Type B pancreatic cell (in vitro differentiated cells): ENCODE measurements at regions not wholly inside any gene's neighbourhood (a gene's known extent, or its start where the extent isn't known, plus 50 kb on each side); places are given as distances from the start of the nearest gene placed in this dataset.

ENCODE experiments used
- DNase-seq: peaks from one replicate; pipeline ENCODE4 v3.0.0; 2021; ENCODE audit warnings: mixed read lengths; ENCODE audit not compliant: unreplicated experiment; ENCODE audit errors: extremely low spot score
- H3K27ac Mint-ChIP-seq: 2 replicates; pipeline ENCODE4 v1.8.0; 2021; ENCODE audit warnings: mild to moderate bottlenecking, mixed read lengths
- H3K27me3 Mint-ChIP-seq: 2 replicates; pipeline ENCODE4 v1.8.0; 2021; ENCODE audit warnings: mixed read lengths
- H3K36me3 Mint-ChIP-seq: 2 replicates; pipeline ENCODE4 v1.8.0; 2021; ENCODE audit warnings: mixed read lengths
- H3K4me1 Mint-ChIP-seq: one replicate; pipeline ENCODE4 v1.8.0; 2021; ENCODE audit warnings: mixed read lengths; ENCODE audit not compliant: unreplicated experiment
- H3K4me3 Mint-ChIP-seq: 2 replicates; pipeline ENCODE4 v1.8.0; 2021; ENCODE audit warnings: mild to moderate bottlenecking, mixed read lengths
- H3K9me3 Mint-ChIP-seq: 2 replicates; pipeline ENCODE4 v1.8.0; 2021; ENCODE audit warnings: mixed read lengths
- TF ChIP-seq, protein P1 (sequence below): fragments of 200-600 bp; sonication (generic); conservative IDR thresholded peaks from 2 replicates; pipeline ENCODE4 v1.5.0; 2021; ENCODE audit warnings: antibody characterized with exemption, mild to moderate bottlenecking

DNA sequence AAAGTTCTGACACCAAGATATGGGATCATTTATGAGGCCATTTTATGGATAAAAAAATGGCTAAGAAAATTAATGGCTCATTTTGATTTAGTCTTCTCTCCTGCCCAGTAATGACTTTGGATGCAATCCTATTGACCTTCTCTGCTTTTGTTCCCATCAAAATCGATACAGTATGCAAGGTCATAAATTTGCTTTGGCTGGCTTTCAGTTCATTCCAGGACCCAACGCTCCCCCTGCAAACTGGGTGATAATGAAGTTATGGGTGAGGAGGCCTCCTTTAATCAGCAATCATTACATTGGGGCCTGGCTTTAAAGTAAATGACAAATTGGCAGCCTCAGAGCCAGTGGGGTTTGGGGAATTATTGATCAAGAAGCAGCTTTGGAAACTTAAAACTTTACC, 351.8 kb upstream of the GYPC start:
- TF ChIP-seq, protein P1, sequence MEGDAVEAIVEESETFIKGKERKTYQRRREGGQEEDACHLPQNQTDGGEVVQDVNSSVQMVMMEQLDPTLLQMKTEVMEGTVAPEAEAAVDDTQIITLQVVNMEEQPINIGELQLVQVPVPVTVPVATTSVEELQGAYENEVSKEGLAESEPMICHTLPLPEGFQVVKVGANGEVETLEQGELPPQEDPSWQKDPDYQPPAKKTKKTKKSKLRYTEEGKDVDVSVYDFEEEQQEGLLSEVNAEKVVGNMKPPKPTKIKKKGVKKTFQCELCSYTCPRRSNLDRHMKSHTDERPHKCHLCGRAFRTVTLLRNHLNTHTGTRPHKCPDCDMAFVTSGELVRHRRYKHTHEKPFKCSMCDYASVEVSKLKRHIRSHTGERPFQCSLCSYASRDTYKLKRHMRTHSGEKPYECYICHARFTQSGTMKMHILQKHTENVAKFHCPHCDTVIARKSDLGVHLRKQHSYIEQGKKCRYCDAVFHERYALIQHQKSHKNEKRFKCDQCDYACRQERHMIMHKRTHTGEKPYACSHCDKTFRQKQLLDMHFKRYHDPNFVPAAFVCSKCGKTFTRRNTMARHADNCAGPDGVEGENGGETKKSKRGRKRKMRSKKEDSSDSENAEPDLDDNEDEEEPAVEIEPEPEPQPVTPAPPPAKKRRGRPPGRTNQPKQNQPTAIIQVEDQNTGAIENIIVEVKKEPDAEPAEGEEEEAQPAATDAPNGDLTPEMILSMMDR: no peak

DNA sequence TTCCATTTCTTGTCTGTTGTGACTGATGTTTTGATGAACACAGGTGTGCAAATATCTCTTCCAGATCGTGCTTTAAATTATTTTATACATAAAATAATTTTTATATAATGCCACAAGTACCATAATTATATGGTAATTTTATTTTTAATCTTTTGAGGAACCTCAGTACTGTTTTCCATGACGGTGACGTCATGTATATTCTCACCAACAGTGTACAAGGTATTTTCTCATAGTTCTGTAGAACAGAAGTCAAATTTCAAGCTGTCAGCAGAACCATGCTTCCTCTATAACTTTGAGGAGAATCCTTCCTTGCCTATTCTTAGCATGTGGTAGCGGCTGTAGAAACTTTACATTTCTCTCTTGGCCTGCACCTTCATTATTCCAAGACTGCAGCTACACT, 349.4 kb upstream of the GYPC start:
- no peak for DNase-seq
- TF ChIP-seq, protein P1: no peak
- Mint-ChIP-seq H3K27ac (no peak overlapping the region), H3K4me3 (no peak overlapping the region), H3K9me3 (no peaks in the 10 kb centered on the region), H3K36me3 (no peaks in the 10 kb centered on the region), H3K27me3 (no peaks in the 10 kb centered on the region), H3K4me1 (peaks cover 11% of the 10 kb centered on the region)

More for the DNA sequence above, 351.8 kb upstream of the GYPC start:
- Mint-ChIP-seq H3K4me1 (peaks cover 11% of the 10 kb centered on the region), H3K27me3 (no peaks in the 10 kb centered on the region), H3K36me3 (no peaks in the 10 kb centered on the region), H3K27ac (no peak overlapping the region), H3K9me3 (no peaks in the 10 kb centered on the region), H3K4me3 (no peak overlapping the region)
- no peak for DNase-seq

DNA sequence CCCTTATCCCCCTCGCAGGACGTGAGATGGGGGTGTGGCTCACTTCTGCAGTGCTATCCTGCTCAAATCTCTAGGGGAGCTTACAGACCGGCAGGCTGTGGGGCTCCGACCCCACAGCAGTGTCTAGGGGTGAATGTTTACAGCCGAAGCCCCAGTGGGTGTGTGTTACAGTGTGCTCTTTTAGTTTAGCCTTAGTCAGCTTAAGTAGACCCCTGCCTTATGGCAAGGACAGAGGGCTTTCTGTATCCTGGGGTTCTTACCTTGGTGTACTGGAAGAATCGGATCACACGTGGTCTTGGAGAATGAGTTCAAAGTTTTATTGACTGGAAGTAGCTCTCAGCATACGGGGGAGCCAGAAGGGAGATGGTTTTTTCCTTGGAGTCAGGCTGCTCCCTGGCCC, 348.2 kb upstream of the GYPC start:
- Mint-ChIP-seq H3K4me3 (no peak overlapping the region), H3K27ac (no peak overlapping the region), H3K9me3 (no peaks in the 10 kb centered on the region), H3K4me1 (peaks cover 3% of the 10 kb centered on the region), H3K36me3 (no peaks in the 10 kb centered on the region), H3K27me3 (peaks cover 2% of the 10 kb centered on the region)
- TF ChIP-seq, protein P1: no peak
- no peak for DNase-seq

GRCh38 chr2:126309185-126309584, 346.8 kb upstream of the GYPC start:
- no peak overlapping the region for H3K27ac Mint-ChIP-seq
- H3K4me1 Mint-ChIP-seq: no peaks in the 10 kb centered on the region
- peaks cover under 1% of the 10 kb centered on the region for H3K9me3 Mint-ChIP-seq
- no peaks in the 10 kb centered on the region for H3K36me3 Mint-ChIP-seq
- no peak overlapping the region for H3K4me3 Mint-ChIP-seq
- H3K27me3 Mint-ChIP-seq: peaks cover 2% of the 10 kb centered on the region
- TF ChIP-seq, protein P1: no peak
- DNase-seq: no peak

DNA sequence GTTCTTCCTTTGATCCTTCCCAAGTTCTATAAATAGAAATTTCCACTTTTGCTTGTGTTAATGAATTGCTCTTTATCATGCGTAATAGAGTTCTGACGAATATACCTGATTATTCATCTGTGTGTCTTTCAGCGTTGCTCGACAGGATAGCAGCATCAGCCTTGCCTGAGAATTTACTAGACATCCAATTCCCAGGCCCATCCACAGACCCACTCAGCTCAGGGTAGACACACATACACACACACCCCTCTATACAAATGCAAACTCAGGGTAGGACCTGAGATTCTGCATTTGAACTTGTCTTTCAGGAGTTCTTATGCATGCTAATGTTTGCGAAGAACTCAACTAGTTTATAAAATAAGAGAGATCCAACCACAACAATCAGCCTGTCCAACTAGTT, 343.4 kb upstream of the GYPC start:
- no peak for DNase-seq
- H3K27ac Mint-ChIP-seq: no peak overlapping the region
- H3K4me1 Mint-ChIP-seq: no peaks in the 10 kb centered on the region
- H3K27me3 Mint-ChIP-seq: peaks cover 5% of the 10 kb centered on the region
- TF ChIP-seq, protein P1: no peak
- H3K36me3 Mint-ChIP-seq: no peaks in the 10 kb centered on the region
- H3K4me3 Mint-ChIP-seq: no peak overlapping the region
- H3K9me3 Mint-ChIP-seq: peaks cover 4% of the 10 kb centered on the region

DNA sequence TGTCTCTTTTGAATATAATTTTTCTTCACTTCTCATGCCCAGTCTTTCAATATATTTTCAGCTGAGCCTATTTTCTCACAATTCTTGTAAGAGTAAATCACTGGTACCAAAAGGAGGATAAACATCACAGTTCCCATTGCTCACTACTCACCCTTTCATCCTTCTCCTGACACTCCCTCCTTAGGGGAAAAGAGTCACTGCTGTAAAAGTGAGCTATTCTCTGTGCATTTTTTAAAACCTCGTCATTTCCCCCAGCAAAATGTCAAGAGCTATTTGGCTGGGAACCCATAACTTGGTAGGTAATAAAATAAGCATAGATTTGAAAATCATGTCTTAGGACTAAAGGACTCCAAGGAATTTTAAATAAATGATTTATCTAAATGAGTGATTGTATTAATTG, 340.1 kb upstream of the GYPC start:
- TF ChIP-seq, protein P1: no peak
- peaks cover 4% of the 10 kb centered on the region for H3K9me3 Mint-ChIP-seq
- no peaks in the 10 kb centered on the region for H3K36me3 Mint-ChIP-seq
- no peaks in the 10 kb centered on the region for H3K4me1 Mint-ChIP-seq
- H3K27me3 Mint-ChIP-seq: peaks cover 5% of the 10 kb centered on the region
- no peak overlapping the region for H3K27ac Mint-ChIP-seq
- no peak overlapping the region for H3K4me3 Mint-ChIP-seq
- DNase-seq: no peak
